GM12874 (cell line): ENCODE measurements at regions not wholly inside any gene's neighbourhood (a gene's known extent, or its start where the extent isn't known, plus 50 kb on each side); places are given as distances from the start of the nearest gene placed in this dataset.

Experiments used
- TF ChIP-seq, protein P1 (sequence below): IDR thresholded peaks from 2 replicates; pipeline ENCODE4 v1.5.1; 2011; ENCODE audit warnings: low read depth, mild to moderate bottlenecking, control low read depth, low read length, moderate library complexity; ENCODE audit not compliant: insufficient read depth

DNA sequence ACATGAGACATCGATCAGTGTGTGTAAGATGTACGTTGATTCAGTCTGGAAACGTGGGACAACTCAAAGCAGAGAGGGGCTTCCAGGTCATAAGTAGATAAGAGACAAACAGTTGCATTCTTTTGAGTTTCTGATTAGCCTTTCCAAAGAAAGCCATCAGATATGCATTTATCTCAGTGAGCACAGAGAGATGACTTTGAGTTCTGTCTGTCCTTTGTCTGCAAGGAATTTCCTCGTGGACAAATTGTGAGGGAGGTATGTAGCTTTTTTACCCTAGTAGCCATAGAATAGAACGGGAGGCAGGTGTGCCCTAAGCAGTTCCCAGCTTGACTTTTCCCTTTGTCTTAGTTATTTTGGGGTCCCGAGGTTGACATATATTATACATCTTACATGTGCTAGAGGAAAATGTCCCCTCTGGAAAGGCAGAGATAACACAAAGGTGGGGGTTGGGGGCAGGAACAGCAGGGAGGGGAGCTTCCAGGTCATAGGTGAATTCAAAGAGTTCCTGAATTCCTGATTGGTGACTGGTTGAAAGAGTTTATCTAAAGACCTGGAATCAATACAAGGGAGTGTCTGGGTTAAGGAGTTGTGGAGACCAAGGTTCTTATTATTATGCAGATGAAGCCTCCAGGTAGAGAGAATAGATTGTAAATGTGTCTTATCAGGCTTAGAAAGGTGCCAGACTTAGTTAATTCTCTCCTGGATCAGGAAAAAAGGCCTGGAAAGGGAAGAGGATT, 237.0 kb downstream of the NFATC2 start:
- TF ChIP-seq, protein P1, sequence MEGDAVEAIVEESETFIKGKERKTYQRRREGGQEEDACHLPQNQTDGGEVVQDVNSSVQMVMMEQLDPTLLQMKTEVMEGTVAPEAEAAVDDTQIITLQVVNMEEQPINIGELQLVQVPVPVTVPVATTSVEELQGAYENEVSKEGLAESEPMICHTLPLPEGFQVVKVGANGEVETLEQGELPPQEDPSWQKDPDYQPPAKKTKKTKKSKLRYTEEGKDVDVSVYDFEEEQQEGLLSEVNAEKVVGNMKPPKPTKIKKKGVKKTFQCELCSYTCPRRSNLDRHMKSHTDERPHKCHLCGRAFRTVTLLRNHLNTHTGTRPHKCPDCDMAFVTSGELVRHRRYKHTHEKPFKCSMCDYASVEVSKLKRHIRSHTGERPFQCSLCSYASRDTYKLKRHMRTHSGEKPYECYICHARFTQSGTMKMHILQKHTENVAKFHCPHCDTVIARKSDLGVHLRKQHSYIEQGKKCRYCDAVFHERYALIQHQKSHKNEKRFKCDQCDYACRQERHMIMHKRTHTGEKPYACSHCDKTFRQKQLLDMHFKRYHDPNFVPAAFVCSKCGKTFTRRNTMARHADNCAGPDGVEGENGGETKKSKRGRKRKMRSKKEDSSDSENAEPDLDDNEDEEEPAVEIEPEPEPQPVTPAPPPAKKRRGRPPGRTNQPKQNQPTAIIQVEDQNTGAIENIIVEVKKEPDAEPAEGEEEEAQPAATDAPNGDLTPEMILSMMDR, result no peak

DNA sequence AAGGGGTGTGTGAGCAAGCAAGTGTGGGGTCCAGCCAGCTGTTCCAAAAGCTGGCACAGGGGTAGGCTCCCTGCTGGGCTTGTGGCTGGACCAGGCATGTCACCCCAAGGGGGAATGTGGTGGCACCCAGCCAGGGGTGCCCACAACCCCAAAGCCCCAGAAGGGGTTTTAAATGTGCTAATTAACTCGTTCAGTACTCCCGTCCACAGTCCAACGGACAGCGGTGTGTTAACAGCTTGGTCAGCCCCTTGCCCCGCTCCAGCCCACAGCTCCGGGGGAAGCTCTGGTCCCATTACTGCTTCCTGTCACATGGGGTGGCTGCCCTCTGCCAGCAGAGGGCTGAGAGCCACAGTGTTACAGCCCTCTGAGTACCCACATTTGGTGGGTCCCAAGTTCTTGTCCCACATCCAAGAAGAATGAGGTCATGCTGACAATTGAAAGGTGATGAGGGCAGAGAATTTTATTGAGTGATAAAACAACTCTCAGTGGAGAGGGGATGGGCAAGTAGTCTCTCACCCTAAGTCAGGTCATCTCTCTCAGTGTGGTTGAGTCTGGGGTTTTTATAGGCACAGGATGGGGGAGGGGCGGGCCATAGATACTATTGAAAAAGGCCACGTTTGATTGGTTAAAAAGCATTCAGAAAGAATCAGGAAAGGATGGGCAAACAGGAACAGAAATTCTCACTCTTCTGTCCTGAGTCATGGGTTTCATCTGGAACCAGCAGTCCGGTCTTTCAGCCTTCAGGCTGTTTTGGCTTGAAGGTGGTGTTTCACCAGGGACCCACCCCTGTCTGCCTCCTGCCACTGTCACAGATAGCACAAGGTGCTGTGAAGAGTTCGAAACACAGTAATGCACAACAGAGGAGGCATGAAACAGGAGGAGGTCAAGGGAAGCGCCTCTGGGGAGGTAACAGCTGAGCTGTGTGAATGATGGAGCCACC, 238.5 kb downstream of the NFATC2 start:
- TF ChIP-seq, protein P1, result no peak

DNA sequence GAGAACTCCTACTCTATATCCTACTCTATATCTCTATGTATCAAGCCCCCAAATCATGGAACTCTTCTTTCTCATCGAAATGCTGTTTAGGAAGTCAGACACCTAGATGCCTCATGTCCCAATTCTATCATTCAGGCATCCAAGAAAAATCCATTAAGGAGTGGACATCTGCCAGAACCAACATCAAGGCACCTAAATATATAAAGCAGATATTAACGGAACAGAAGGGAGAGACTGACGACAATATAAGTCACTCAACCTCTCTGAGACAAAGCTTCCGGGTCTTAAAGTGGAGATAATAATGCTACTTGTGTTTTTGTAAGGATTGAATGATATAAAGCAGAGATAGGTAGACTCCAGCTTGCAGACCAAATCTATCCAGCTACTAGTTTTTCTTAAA, 241.5 kb downstream of the NFATC2 start:
- TF ChIP-seq, protein P1, result no peak

DNA sequence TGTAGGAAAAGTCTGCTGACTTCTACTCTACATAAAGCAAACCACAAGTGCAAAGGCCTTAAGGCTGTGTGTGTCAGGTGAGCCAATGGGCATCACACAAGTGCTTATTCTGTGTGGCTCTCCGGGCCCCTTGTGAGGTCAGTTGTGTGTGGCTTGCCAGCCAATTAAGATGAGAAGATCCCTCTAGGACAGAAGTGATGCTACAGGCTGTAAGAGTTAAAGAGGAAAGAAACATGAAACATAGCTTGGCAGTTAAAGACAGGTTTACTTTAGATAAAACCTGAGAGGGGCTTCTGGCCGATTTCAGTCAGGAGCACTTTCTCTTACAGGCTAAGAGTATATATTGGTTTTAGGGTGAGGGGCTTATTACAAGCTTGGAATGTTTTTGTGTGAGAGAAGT, 242.4 kb downstream of the NFATC2 start:
- TF ChIP-seq, protein P1, result no peak

DNA sequence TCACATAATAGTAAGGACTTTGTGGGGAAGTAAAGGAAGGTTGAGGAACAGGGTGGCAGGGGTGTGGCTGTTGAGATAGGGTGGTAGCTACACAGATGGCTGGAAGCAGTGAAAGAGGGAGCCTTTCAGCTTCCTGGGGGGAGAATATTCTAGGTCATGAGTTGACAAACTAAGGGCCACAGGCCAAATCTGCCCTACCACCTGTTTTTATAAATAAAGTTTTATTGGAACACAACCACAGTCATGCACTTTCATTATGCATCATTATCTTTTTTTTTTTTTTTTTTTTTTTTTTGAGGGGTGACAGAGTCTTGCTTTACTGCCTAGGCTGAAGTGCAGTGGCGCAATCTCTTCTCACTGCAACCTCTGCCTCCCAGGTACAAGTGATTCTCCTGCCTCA, 243.1 kb downstream of the NFATC2 start:
- TF ChIP-seq, protein P1, result no peak

DNA sequence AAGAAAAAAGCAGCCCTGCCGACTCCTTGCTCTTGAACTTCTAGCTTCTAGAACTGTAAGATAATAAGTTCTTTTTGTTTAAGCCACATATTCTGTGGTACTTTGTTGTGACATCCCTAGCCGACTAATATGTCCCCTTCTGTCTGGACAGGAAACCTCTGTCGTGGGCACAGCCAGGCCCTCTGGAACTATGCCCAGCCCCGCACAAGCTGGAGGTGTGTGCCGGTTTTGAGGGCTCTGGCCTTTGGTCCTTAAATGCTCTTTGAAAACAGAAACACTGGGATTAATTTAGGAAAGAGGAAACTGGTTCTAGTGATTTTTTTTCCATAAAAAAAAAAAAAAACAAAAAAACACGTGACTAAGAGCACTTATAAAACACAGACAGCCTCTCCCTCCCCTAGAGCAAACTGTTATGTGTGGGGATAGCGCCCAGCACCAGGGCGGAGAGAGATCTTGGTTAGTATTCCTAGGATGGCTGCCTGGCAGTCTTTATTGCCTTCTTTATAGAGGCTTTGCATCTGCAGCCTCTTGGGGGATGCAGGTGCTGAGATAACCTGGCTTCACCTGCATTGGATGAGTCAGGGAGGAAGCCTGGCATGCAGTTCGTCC, 244.3 kb downstream of the NFATC2 start:
- TF ChIP-seq, protein P1, result no peak

DNA sequence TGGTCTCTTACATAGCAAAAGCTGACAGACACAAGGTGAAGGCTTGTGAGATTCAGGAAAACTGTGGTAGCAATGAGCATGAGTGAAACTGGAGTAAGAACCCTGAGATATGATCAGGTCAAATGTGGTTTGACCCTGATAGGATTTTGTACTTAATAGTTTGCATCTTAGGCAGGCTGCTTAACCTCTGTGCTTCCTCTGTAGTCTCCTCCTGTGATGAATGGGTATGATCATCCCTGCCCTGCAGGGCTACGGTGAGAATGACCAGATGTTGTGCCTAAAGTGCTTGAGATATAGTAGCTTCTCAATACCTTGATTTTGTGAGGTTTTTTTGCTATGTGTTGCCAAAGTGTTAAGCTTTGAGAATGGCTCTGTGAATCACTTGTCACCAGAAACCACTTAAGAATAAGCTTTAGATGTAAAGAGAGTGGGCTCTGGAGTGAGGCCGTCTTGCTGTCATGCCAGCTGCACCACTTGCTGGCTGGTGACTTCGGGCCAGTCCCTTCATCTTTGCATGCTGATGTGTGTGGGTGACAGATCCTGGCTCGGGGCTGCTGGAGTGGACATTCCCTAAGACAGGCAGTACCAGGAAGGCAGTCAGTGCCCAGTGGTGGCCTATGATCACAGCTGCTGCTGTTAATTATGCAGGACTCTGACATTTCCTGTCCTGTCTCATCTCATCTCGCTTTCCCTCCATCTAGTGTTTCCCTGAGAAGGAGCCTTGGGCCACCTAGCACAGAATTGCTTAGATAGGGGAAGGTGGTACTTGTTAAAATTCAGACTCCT, 254.7 kb downstream of the NFATC2 start:
- TF ChIP-seq, protein P1, result no peak
